ENCODE measurements at regions not wholly inside any gene's neighbourhood (a gene's known extent, or its start where the extent isn't known, plus 50 kb on each side); places are given as distances from the start of the nearest gene placed in this dataset.

GRCh38 chr3:70870576-70870975, 558.1 kb upstream of the MDFIC2 start:
- no peak for DNase-seq
- no peaks in the 10 kb centered on the region for H3K4me1 ChIP-seq
- H3K36me3 ChIP-seq: no peaks in the 10 kb centered on the region
- no peaks in the 10 kb centered on the region for H3K9me3 ChIP-seq
- H3K27ac ChIP-seq: no peak overlapping the region
- no peaks in the 10 kb centered on the region for H3K27me3 ChIP-seq
- no peak overlapping the region for H3K4me3 ChIP-seq (replicated peaks in 1 of 3)
- TF ChIP-seq, protein P1, sequence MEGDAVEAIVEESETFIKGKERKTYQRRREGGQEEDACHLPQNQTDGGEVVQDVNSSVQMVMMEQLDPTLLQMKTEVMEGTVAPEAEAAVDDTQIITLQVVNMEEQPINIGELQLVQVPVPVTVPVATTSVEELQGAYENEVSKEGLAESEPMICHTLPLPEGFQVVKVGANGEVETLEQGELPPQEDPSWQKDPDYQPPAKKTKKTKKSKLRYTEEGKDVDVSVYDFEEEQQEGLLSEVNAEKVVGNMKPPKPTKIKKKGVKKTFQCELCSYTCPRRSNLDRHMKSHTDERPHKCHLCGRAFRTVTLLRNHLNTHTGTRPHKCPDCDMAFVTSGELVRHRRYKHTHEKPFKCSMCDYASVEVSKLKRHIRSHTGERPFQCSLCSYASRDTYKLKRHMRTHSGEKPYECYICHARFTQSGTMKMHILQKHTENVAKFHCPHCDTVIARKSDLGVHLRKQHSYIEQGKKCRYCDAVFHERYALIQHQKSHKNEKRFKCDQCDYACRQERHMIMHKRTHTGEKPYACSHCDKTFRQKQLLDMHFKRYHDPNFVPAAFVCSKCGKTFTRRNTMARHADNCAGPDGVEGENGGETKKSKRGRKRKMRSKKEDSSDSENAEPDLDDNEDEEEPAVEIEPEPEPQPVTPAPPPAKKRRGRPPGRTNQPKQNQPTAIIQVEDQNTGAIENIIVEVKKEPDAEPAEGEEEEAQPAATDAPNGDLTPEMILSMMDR (IDR thresholded peaks at IDR 0.05): no peak
- no peak for TF ChIP-seq POLR2A (IDR thresholded peaks at IDR 0.05)
- intact Hi-C loops (cut with DNase I): no loop called here

- no peak for TF ChIP-seq POLR2A (IDR thresholded peaks at IDR 0.05)
- TF ChIP-seq, protein P1 (IDR thresholded peaks at IDR 0.05): no peak
- intact Hi-C loops (cut with DNase I): no loop called here
- Histone ChIP-seq H3K4me1 (no peaks in the 10 kb centered on the region), H3K4me3 (replicated peaks in 1 of 3) (no peak overlapping the region), H3K9me3 (no peaks in the 10 kb centered on the region), H3K27me3 (no peaks in the 10 kb centered on the region), H3K27ac (no peak overlapping the region), H3K36me3 (no peaks in the 10 kb centered on the region)
- DNase-seq: no peak
- 91 to 92% methylated on average over 2 of the region's 2 CpGs for WGBS, 2 donors
These were observed 556.1 kb upstream of the MDFIC2 start for GRCh38 chr3:70868561-70868960.

DNA sequence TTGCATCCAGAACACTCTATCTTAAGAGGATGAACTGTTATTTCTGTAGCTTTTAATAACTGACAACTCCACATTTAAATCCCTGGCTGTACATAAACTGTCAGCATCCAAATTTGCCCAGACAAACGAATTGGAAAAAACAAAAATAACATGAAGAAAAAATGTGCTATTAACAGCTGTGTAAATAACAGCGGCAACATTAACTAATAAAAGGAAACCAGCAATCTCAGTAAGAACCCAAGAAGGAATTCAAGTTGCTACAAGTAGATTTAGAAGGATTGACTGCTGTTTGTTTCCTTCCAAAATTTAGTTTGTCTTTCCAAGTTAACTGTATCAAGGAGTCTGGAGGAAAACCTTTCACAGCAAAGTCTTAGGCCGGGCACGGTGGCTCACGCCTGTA, 550.6 kb upstream of the MDFIC2 start:
- Histone ChIP-seq H3K27me3 (no peaks in the 10 kb centered on the region), H3K4me3 (replicated peaks in 1 of 3) (no peak overlapping the region), H3K36me3 (no peaks in the 10 kb centered on the region), H3K27ac (peak overlapping the region in 1 of 3 donors; percentile 12), H3K4me1 (no peaks in the 10 kb centered on the region), H3K9me3 (no peaks in the 10 kb centered on the region)
- TF ChIP-seq, protein P1 (IDR thresholded peaks at IDR 0.05): no peak
- TF ChIP-seq POLR2A (IDR thresholded peaks at IDR 0.05): no peak
- no peak for DNase-seq
- intact Hi-C loops (cut with DNase I): no loop called here
- 72 to 84% methylated on average over 5 of the region's 5 CpGs for WGBS, 2 donors

DNA sequence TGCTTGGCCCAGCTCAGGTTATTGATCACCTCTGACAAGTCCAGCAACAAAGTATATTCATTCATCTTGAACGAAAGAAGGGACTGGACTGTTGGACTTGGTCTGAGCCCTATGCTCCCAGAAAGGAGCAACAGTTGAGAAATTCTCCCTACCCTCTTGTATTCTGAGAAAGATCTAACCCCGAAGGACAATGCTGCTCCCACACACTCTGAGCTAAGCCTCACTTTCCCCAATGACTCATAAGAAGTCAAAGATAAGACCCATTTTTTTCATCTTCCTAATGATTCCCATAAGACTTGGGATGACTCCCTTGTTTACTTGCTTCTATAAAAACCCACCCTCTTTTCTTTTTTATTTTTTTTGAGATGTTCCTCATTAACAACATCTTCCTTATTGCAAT, 549.4 kb upstream of the MDFIC2 start:
- Histone ChIP-seq H3K36me3 (no peaks in the 10 kb centered on the region), H3K4me3 (replicated peaks in 1 of 3) (no peak overlapping the region), H3K27ac (peak overlapping the region in 1 of 3 donors; percentile 23), H3K9me3 (no peaks in the 10 kb centered on the region), H3K4me1 (no peaks in the 10 kb centered on the region), H3K27me3 (no peaks in the 10 kb centered on the region)
- no peak for TF ChIP-seq POLR2A (IDR thresholded peaks at IDR 0.05)
- WGBS, 2 donors: 65 to 83% methylated on average over 2 of the region's 2 CpGs
- intact Hi-C loops (cut with DNase I): no loop called here
- DNase-seq: no peak

DNA sequence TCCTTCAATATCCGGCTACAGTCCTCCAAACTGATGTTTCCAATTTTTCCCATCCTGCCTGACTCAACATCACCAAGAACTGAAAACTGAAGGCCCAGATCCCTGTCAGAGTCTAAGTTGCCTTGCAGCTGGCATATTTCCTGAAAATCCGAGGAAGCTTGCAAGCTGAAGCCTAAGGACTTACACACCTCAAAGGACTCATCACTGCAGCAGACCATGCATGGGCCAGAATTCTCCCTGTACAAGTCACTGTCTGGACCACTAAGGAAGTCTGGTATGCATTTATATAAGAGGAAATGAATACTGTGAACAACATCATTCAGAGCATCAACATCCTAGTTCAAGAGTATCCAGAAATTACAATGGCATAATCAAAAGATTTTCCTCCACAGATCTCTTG, 548.8 kb upstream of the MDFIC2 start:
- no peak for TF ChIP-seq POLR2A (IDR thresholded peaks at IDR 0.05)
- TF ChIP-seq, protein P1 (IDR thresholded peaks at IDR 0.05): no peak
- no peaks in the 10 kb centered on the region for H3K36me3 ChIP-seq
- DNase-seq: no peak
- 82 to 90% methylated on average over 2 of the region's 2 CpGs for WGBS, 2 donors
- no peaks in the 10 kb centered on the region for H3K4me1 ChIP-seq
- H3K9me3 ChIP-seq: no peaks in the 10 kb centered on the region
- no peak overlapping the region for H3K27ac ChIP-seq
- intact Hi-C loops (cut with DNase I): no loop called here
- H3K4me3 ChIP-seq (replicated peaks in 1 of 3): no peak overlapping the region
- H3K27me3 ChIP-seq: no peaks in the 10 kb centered on the region

DNA sequence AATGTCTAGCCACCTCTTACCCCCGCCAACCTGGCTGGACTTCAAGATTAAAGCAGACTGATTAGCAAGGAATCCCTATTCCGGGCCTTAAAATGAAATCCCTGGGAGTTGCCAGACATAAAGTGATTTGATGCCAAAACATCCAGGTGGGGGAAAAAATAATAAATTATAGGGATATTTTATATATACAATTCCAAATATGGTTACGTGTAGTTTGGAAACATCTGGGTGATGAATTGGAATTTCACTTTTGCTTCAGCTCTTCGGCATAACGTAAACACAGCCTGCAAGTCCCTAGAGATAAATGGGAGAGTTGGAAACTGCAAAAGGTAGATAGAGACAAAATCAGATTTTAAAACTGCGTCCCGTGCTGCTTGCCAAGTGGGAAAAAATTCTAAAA, 545.5 kb upstream of the MDFIC2 start:
- TF ChIP-seq, protein P1 (IDR thresholded peaks at IDR 0.05): no peak
- no peak for TF ChIP-seq POLR2A (IDR thresholded peaks at IDR 0.05)
- Histone ChIP-seq H3K4me1 (no peaks in the 10 kb centered on the region), H3K27me3 (no peaks in the 10 kb centered on the region), H3K27ac (no peak overlapping the region), H3K9me3 (no peaks in the 10 kb centered on the region), H3K36me3 (no peaks in the 10 kb centered on the region), H3K4me3 (replicated peaks in 1 of 3) (no peak overlapping the region)
- intact Hi-C loops (cut with DNase I): no loop called here
- DNase-seq: no peak
- 76 to 87% methylated on average over 7 of the region's 7 CpGs for WGBS, 2 donors

Data from thyroid gland (tissue), 4 donors.